NCI-H524 treated with DMSO at 0.1 percent for 48 hours (cell line): ENCODE measurements at regions not wholly inside any gene's neighbourhood (a gene's known extent, or its start where the extent isn't known, plus 50 kb on each side); places are given as distances from the start of the nearest gene placed in this dataset.
"Not testable (repeated sequence)": the region's sequence is repeated elsewhere in the genome, so short reads cannot be mapped to it uniquely, and the experiment has no call there.

Experiments
- DNase-seq: peaks from one replicate; lab custom pipeline; 2025; lab: John Stamatoyannopoulos, UW

DNA sequence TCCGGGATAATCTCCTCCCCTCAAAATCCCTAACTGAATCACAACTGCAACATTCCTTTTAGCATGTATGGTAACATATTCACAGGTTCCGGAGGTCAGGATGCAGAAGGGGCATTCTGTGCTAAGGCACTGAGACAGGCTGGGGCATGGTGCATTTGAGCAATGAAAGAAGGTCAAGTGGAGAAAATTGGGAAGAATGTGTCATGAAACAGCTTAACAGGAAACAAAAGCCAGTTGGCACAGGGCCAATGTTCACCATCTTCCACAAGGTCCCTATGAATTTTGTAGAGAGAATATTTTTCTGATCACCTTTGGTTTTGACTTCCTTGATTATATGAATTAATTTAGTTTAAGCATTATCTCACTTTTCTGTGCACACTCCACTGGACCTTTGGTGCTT lies 587.7 kb upstream of the NR2F2 start:
- DNase-seq, result no peak

DNA sequence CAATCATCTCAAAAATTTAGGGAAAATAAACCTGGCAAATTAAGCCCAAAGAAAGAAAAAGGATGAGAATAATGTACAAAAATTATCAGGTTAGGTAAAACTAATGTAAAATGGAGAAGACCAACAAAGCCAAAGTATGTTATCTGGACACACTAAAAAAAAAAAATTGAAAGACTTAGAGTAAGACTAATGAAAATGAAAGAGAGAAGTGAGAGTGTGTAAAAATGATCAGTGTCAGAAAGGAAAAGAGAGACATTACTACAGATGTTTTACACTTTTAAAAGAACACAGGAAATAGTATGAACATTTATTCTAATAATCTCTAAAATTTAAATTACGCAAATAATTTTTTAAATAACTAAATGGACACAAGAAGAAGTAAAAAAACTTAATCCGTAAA lies 573.3 kb upstream of the NR2F2 start:
- no peak for DNase-seq

DNA sequence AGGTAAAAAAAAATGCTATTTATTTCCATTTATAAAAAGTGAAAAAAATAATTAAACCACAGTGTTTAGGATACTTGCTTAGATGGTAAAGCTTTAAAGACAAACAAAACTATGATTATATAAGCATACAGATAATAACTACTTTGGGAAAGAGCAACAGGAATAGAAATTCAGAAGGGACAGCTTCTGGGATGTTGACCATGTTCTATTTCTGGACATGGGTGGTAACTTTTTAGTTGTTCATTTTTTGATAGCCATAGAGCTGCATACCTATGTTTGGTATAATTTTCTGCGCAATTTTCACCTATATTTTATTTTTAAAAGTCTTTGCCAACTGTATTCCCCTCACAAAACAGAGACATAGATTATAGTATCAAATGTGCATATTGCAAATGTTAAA lies 572.0 kb upstream of the NR2F2 start:
- no peak for DNase-seq

DNA sequence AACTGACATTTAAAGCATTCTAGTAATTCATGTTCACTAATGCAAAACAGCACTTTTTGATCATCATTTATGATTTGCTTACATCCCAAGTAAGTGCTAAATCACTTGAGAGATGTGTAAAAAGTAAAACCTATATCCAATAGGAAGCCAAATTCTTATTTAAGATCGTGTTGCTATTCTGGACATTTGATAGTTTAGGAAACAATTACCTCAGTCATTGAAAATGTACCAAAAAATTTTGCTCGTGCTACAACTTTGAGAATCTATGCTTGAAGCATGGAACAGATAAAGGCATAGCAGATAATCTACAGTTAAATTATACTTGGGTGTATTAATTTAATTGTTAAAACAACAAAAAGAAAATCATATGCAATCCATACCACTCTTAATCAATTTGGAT lies 571.6 kb upstream of the NR2F2 start:
- DNase-seq, result no peak

DNA sequence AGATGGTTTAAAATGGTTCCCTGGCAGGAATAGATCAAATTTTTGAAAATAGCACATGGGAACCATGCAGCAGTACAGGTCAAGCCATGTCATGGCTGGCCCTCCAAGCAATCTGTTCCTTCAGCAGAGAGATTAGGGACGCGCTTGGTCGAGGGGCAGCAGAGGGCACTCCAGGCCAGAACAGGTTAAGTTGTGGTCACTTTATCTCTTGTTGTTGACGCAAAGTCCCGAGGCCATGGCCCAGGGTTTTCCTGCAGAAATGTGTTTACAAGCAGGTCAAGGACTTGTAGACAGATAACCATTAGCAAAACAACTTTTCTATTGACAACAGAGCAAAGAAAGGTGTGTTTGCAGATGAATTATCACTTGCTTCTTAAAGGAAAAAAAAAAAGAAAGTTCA lies 570.0 kb upstream of the NR2F2 start:
- no peak for DNase-seq

- no peak for DNase-seq
These were observed 568.9 kb upstream of the NR2F2 start for GRCh38 chr15:95761501-95762165.

- no peak for DNase-seq
These were observed 567.1 kb upstream of the NR2F2 start for GRCh38 chr15:95763426-95763825.

DNA sequence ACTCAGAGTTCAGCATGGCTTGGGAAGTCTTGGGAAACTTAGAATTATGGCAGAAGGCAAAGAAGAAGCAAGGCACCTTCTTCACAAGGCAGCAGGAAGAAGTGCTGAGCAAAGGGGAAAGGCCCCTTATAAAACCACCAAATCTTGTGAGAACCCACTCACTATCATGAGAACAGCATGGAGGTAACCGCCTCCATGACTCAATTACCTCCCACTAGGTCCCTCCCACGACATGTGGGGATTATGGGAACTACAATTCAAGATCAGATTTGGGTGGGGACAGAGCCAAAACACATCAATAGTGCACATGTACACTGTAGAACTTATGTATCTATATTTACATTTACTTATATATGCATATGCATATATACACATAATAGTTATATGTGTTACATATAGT lies 565.3 kb upstream of the NR2F2 start:
- no peak for DNase-seq

DNA sequence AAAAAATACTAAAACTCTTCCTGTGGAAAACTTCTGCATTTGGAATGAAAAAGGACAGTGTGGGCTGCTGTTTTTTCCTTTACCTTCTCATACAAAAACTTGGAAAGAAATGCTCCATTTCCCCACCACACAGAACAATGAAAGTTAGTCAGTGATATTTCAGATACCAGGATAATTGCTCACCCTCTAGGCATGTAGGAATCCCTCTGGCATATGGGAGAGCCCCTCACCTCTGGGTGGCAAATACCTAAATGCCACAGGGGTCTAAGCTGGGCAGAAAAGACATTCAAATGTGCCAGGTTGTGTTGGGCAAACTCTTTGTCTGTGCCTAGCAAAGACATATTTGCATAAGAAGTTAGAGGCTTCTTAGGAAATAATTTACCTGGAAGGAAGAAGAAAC lies 560.3 kb upstream of the NR2F2 start:
- DNase-seq, result no peak

DNA sequence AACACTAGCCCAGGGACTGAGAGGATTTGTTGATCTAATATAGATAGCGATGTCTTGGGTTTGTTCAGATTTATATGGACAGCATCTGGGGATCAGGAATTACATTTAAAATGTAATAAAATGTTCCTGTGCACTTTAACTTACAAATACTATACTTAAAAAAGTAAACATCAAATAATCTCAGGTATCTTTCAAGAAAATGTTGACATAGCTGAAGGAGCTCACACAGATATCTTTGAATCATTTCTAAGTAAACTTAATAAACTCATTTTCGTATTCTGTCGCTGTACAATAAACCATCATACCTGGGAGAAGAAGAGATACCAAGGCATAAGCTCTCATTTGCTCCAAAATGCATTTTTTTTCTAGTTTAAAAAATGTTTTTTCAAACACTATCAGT lies 557.5 kb upstream of the NR2F2 start:
- DNase-seq, result no peak

DNA sequence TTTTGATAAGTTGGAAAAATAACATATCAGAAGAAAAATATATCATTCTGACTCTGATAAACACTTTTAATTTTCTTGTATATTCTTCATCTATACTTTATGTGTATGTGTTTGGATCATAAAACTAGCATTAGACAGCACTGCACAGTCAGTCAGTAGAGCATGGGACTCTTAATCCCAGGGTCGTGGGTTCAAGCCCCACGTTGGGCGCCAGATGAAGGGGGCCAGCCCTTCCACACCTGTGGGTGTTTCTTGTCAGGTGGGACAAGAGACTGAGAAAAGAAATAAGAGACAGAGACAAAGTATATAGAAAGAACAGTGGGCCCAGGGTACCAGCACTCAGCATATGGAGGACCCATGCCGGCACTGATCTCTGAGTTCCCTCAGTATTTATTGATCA lies 546.0 kb upstream of the NR2F2 start:
- DNase-seq, result no peak

DNA sequence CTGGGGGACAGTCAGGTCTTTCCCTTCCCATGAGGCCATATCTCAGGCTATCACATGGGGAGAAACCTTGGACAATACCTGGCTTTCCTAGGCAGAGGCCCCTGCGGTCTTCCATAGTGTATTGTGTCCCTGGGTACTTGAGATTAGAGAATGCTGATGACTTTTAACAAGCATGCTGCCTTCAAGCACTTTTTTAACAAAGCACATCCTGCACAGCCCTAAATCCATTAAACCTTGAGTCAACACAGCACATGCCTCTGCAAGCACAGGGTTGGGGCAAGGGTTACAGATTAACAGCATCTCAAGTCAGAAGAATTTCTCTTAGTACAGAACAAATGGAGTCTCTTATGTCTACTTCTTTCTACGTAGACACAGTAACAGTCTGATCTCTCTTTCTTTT lies 545.2 kb upstream of the NR2F2 start:
- DNase-seq, result not testable (repeated sequence)

GRCh38 chr15:95793231-95793630 lies 537.3 kb upstream of the NR2F2 start:
- no peak for DNase-seq

DNA sequence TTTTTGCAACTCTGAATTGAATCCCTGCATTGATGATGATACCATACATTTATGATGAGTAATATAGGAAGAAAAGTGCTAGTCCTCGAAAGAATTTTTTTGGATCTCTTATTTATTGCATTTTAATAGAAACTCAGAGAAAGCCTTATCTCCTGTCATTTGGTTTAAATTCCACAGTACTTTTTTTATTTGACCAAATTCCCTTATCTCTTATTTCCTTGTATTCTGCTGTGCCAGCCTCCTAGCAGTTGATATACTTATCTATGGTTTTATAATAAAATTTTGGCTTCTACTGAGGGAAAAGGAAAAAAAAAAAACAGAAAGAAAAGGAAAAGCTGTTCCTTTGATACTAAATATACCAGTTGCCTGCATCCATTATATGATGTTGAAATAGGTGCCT lies 535.1 kb upstream of the NR2F2 start:
- no peak for DNase-seq

DNA sequence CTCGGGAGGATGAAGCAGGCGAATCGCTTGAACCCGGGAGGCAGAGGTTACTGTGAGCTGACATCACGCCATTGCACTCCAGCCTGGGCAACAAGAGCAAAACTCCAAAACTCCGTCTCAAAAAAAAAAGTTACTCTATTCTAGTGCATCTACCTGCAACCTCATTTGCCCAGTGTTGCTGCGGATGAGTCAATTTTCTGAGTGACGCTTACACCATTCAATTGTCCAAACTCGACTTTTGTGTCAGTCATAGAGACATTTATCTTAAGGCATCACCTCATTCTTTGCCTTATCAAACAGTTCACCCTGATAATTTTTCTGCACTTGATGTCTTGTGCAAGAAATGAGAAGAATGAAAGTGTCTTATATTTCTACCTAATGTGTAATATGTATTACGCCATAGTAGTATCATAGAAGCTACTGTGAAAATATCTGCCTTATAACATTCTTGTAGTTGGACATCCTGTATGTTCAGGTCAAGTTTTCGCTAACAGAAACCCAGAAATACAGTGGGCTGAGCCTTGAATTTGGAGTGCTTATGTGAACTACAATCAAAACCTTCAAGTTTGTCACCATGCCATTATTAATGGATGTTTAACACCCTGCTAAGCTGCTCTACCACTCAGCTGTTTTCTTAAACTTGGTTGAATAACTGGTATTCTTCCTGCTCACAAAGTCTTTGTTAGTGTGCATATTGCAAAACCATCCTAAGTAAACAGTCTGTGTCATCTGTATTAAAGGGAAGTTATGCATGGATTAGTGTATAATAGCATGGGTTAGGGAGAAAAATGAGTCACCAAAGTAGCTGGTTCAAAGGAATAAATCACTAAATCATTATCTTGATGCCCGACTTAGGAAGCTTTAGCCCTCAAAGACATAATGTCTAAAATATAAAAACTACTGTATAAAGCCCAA lies 531.0 kb upstream of the NR2F2 start:
- DNase-seq, result no peak

DNA sequence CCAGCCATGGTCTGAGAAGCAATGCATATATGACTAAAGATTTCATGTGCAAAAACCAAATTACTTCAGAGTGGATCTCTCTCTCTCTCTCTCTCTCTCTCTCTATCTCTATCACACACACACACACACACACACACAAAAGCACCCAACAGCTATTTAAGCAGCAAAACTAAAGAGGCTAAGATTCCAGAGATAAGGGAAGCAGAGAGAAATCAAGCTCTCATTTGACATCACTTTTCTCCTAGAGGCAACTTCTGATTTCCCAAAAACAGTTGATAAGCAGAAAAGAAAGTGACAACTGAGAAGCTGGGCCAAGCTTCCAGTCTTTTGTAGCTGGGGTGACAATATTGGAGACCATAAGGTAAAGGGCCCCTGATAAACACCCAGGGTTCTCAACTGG lies 526.0 kb upstream of the NR2F2 start:
- no peak for DNase-seq

DNA sequence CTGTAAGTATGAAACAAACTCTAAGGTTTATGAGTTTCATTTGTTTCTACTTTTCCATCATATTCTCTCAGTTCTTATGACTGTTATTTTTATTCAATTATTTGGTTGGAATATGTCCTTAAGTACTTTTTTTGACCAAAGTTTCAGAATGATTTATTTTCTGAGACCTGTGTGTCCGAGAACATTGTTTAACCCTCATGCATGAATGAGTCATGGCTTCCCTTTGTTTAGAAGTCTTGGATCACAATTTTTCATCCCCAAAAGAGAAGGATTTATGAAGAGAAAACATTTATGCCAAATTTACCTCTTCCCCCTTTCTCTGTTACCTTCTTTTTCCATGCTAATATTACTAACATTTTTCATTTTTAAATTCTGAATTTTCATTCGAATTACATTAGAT lies 518.0 kb upstream of the NR2F2 start:
- DNase-seq, result no peak

DNA sequence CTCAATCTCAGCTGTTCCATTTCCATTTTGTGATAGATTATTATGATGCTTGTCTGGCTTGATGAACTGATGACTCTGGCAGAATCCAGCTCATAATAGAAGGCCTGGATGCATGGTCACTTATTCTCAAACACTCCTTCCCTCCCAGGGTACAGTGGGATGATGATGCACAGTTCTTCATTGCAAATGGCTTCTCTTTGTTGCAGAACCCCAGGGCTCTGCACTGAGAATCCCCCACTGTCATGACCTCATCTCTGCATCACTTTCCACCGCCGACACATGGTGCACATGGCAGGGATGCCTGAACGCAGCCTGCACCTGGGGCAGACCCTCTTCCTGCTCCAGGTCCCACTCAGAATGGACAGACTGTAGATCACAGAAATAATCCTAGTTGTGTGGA lies 515.6 kb upstream of the NR2F2 start:
- DNase-seq, result no peak

- DNase-seq, result no peak
These were observed 513.9 kb upstream of the NR2F2 start for GRCh38 chr15:95816591-95816990.

DNA sequence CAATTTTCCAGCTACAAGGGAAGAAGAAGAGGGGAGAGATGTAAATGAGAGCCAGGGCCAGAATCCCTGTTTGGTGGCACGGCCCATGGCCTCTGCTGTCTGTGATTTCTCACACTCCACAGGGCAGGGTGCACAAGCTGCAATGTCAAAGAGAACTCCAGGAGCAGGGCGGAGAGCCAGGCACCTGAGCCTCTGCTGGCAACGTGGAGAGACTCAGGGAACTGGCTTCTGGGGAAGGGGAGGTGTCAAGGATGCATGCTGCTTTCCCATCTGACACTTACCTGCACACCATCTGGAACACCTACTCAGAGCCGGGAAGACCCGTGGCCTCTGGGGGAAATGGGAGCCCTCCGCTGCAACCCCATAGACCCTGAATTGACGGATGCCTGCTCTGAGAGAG lies 507.5 kb upstream of the NR2F2 start:
- DNase-seq, result no peak

DNA sequence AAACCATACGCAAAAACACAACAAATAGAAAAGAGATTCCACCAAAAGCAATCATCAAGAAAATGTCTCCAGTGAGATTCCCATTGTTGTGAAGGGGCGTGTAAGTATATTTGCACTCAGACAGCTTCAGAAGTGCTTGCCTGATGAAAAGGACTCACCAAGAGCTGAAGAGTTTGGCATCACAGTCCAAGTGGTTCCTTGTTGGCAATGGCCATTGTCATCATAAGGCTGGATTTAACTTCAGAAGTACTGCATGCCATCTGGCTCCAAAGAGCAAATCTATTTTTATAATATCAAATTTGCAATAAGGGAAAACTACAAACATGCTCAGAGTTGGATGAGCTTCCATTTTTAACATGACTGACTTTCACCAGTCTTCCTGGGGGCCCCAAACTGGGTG lies 505.3 kb upstream of the NR2F2 start:
- DNase-seq, result no peak

- peak; percentile 66 for DNase-seq
These were observed 504.7 kb upstream of the NR2F2 start for GRCh38 chr15:95825671-95826411.
